ENCODE measurements at regions not wholly inside any gene's neighbourhood (a gene's known extent, or its start where the extent isn't known, plus 50 kb on each side); places are given as distances from the start of the nearest gene placed in this dataset.

DNA sequence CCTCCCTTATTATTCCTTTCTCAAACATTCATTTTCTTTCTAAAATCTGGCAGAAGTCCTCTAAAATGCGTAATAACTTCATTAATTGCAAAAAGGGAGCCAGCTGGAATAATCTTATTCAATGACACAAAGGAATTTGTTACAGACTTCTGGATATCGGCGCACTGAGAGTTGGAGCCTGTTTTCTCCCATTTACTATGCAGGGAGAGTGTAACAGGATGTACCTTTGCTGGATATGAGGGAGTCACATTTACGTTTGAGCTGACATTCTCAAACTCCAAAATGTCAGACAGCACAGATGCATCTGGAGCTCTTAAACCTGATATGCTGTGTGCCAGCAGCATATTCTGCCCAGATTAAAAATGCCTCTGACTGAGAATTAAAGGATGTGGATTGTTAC lies 275.3 kb downstream of the TMX3 start:
- Histone ChIP-seq H3K4me3 (ENCODE audit: extremely low read depth in 1 of 4, insufficient read depth in 2 of 4, low read depth in 3 of 4, low read length in 4 of 4) (no peak overlapping the region), H2BK20ac (ENCODE audit: low read length) (no peak overlapping the region), H3K4ac (replicated peaks; ENCODE audit: insufficient read length, low read depth, low read length) (no peak overlapping the region), H3K4me2 (ENCODE audit: insufficient read depth in 1 of 2, low read depth in 2 of 2, low read length in 2 of 2) (no peak overlapping the region), H2BK12ac (ENCODE audit: low read depth, low read length) (no peak overlapping the region), H3K4me1 (replicated peaks in 1 of 4; ENCODE audit: control insufficient read depth in 3 of 4, insufficient read depth in 4 of 4, low read length in 3 of 4) (peaks cover 0 to 3% (median 0%) of the 10 kb centered on the region in 4 experiments; a peak in 1 of 7 replicates), H4K8ac (ENCODE audit: extremely low read depth, insufficient read depth, low read length) (no peak overlapping the region), H3K27me3 (replicated peaks in 1 of 4; ENCODE audit: control insufficient read depth in 3 of 4, extremely low read depth in 1 of 4, insufficient read depth in 3 of 4, low read length in 3 of 4) (no peaks in the 10 kb centered on the region), H3K79me2 (ENCODE audit: control insufficient read depth in 1 of 2, insufficient read depth in 2 of 2, low read length in 2 of 2) (no peaks in the 10 kb centered on the region), H2BK15ac (ENCODE audit: low read length) (no peak overlapping the region), H4K91ac (replicated peaks; ENCODE audit: insufficient read length, low read length) (no peak overlapping the region), H3K14ac (ENCODE audit: insufficient read length) (no peak overlapping the region), H4K20me1 (replicated peaks in 1 of 2; ENCODE audit: control insufficient read depth in 1 of 2, insufficient read depth in 2 of 2, low read length in 2 of 2) (no peaks in the 10 kb centered on the region), H2AFZ (ENCODE audit: low read length) (peak overlapping the region; percentile 72; the same call in 1 of the 2 replicates), H3K23ac (ENCODE audit: insufficient read length) (no peak overlapping the region), H2AK5ac (ENCODE audit: low read depth, low read length) (no peak overlapping the region), H4K5ac (ENCODE audit: insufficient read length, low read depth, low read length) (no peak overlapping the region), H3K36me3 (ENCODE audit: control insufficient read depth in 2 of 4, insufficient read depth in 4 of 4, low read length in 3 of 4) (no peaks in the 10 kb centered on the region), H3K18ac (ENCODE audit: extremely low read depth, low read length) (no peak overlapping the region), H3K23me2 (ENCODE audit: low read depth, low read length) (no peaks in the 10 kb centered on the region; the same call in 1 of the 2 replicates), H2BK120ac (replicated peaks; ENCODE audit: low read depth, low read length) (no peak overlapping the region), H3K9ac (replicated peaks in 1 of 4; ENCODE audit: extremely low read depth in 1 of 4, low read depth in 3 of 4, low read length in 3 of 4) (no peak overlapping the region), H3K9me3 (ENCODE audit: insufficient read depth in 2 of 2, low read depth in 1 of 2, low read length in 1 of 2) (0 out of 4 replicates have a peak, but pooled peaks cover 0 to 8% of the 10 kb centered on the region in 2 experiments), H2BK5ac (ENCODE audit: low read depth, low read length) (no peak overlapping the region), H3K27ac (ENCODE audit: low read depth, low read length) (no peak overlapping the region), H3K79me1 (ENCODE audit: low read depth, low read length) (no peaks in the 10 kb centered on the region), H3K56ac (replicated peaks; ENCODE audit: insufficient read length, low read depth, low read length) (no peak overlapping the region)
- no peak for DNase-seq (ENCODE audit: low read depth in 1 of 2, low spot score in 2 of 2)
- WGBS, 2 experiments (ENCODE audit: extremely low coverage in 1 of 2, insufficient coverage in 1 of 2, insufficient read length in 1 of 2, insufficient replicate concordance in 2 of 2, low coverage in 1 of 2, low lambda C conversion rate in 2 of 2, missing lambda C conversion rate in 1 of 2) = 90% methylated on average over 4 of the region's 4 CpGs; no CpG with 5 or more reads in 1 of the 2 experiments
- ChIA-PET POLR2A (ENCODE audit: partially characterized antibody) (no interaction called here), CTCF (ENCODE audit: partially characterized antibody) (interaction anchor here (1.6 kb wide), 1 partner anchor 19 kb away, joined by 4 read pairs; no protein-coding TSS in a partner anchor)
- FAIRE-seq = no peak
- TF ChIP-seq POU5F1 (IDR thresholded peaks at IDR 0.05; ENCODE audit: low read depth, low read length) (no peak), JUND (IDR thresholded peaks at IDR 0.05; ENCODE audit: low read length) (no peak), NANOG (IDR thresholded peaks at IDR 0.05; ENCODE audit: insufficient read depth, low read depth, low read length, poor library complexity, severe bottlenecking) (no peak)
